ENCODE measurements at regions not wholly inside any gene's neighbourhood (a gene's known extent, or its start where the extent isn't known, plus 50 kb on each side); places are given as distances from the start of the nearest gene placed in this dataset.

DNA sequence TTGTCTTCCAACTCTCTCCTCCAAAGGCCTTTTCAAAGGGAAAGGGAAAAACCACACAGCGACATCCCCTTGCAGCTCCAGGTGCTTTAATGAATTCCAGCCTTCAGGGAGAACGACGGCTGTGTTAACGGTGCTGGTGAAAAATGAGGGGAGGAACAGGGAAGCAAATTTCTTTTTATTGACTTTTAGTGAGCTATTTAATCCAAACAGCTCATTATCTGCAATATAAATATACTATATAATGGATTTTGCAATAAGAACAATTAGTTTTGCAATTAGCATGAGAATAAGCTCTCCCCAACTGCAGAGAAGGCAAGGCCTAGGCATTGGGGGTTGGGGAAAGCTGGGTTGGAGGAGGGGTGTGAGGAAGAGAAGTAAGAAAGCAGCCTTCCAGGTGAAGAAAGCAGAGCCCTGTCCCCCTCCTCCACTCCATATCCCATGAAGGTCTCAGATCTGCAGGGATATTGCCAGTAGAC lies 159.0 kb upstream of the ZC3H12A start:
- Mint-ChIP-seq H3K27ac (no peak overlapping the region), H3K4me1 (no peaks in the 10 kb centered on the region), H3K27me3 (peaks cover 44% of the 10 kb centered on the region), H3K36me3 (ENCODE audit: low read depth) (no peaks in the 10 kb centered on the region), H3K4me3 (no peak overlapping the region), H3K9me3 (no peaks in the 10 kb centered on the region)
- ChIA-PET POLR2A (no interaction called here), CTCF (interaction anchor here (0.8 kb wide), 1 partner anchor 13 kb away, joined by 3 read pairs; no protein-coding TSS in a partner anchor)
- no peak for DNase-seq

- Mint-ChIP-seq H3K4me3 (no peak overlapping the region), H3K9me3 (no peaks in the 10 kb centered on the region), H3K36me3 (ENCODE audit: low read depth) (no peaks in the 10 kb centered on the region), H3K27ac (no peak overlapping the region), H3K4me1 (no peaks in the 10 kb centered on the region), H3K27me3 (peaks cover 44% of the 10 kb centered on the region)
- DNase-seq = no peak
- CTCF ChIA-PET = no interaction called here
- POLR2A ChIA-PET = no interaction called here
These were observed 156.4 kb upstream of the ZC3H12A start for GRCh38 chr1:37317870-37318467.

DNA sequence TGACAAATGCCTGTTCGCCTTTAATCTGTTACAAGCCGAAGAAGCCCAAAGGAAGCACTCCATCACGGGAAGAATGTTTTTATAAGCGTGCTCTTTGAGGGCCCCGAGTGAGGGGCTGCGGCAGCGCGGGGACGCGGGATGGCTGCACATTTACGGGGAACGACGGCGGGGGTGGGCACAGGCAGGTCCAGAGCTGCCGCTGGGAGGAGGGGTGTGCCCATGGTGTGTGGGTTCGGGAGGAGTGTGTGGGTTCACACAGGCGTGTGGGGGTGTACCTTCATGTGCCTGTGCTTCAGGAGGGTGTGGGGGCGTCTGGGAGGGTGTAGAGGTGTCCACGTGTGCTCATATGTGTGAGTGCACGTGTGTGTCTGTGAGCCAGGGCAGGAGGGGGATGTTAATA lies 155.9 kb upstream of the ZC3H12A start:
- no peaks in the 10 kb centered on the region for H3K4me1 Mint-ChIP-seq
- H3K4me3 Mint-ChIP-seq = no peak overlapping the region
- peaks cover 44% of the 10 kb centered on the region for H3K27me3 Mint-ChIP-seq
- no peak overlapping the region for H3K27ac Mint-ChIP-seq
- CTCF ChIA-PET = no interaction called here
- POLR2A ChIA-PET = no interaction called here
- H3K36me3 Mint-ChIP-seq (ENCODE audit: low read depth) = no peaks in the 10 kb centered on the region
- DNase-seq = no peak
- no peaks in the 10 kb centered on the region for H3K9me3 Mint-ChIP-seq

- ChIA-PET POLR2A (no interaction called here), CTCF (no interaction called here)
- Mint-ChIP-seq H3K36me3 (ENCODE audit: low read depth) (no peaks in the 10 kb centered on the region), H3K9me3 (peaks cover 2% of the 10 kb centered on the region), H3K4me1 (no peaks in the 10 kb centered on the region), H3K27me3 (peaks cover 42% of the 10 kb centered on the region), H3K4me3 (no peak overlapping the region), H3K27ac (no peak overlapping the region)
- DNase-seq = no peak
These were observed 155.1 kb upstream of the ZC3H12A start for GRCh38 chr1:37319284-37319683.

- ChIA-PET POLR2A (no interaction called here), CTCF (interaction anchor here (0.6 to 1.5 kb wide), 5 partner anchors 14 to 1406 kb away, joined by 3 to 8 read pairs (median 4); no protein-coding TSS in a partner anchor)
- H3K27ac Mint-ChIP-seq = no peak overlapping the region
- peaks cover 9% of the 10 kb centered on the region for H3K27me3 Mint-ChIP-seq
- no peak overlapping the region for H3K4me3 Mint-ChIP-seq
- peak; percentile 27 for DNase-seq
- H3K36me3 Mint-ChIP-seq (ENCODE audit: low read depth) = no peaks in the 10 kb centered on the region
- peaks cover 2% of the 10 kb centered on the region for H3K9me3 Mint-ChIP-seq
- H3K4me1 Mint-ChIP-seq = no peaks in the 10 kb centered on the region
These were observed 150.6 kb upstream of the ZC3H12A start for GRCh38 chr1:37323486-37324377.

GRCh38 chr1:37325010-37325409 lies 149.4 kb upstream of the ZC3H12A start:
- ChIA-PET CTCF (interaction anchor here (1.0 to 1.5 kb wide), 3 partner anchors 15 to 21 kb away, joined by 3 to 8 read pairs (median 4); no protein-coding TSS in a partner anchor), POLR2A (no interaction called here)
- Mint-ChIP-seq H3K4me3 (no peak overlapping the region), H3K9me3 (peaks cover 2% of the 10 kb centered on the region), H3K27me3 (peaks cover 1% of the 10 kb centered on the region), H3K36me3 (ENCODE audit: low read depth) (no peaks in the 10 kb centered on the region), H3K4me1 (no peaks in the 10 kb centered on the region), H3K27ac (no peak overlapping the region)
- DNase-seq = no peak

- Mint-ChIP-seq H3K4me3 (no peak overlapping the region), H3K4me1 (no peaks in the 10 kb centered on the region), H3K36me3 (ENCODE audit: low read depth) (no peaks in the 10 kb centered on the region), H3K27me3 (peaks cover 1% of the 10 kb centered on the region), H3K27ac (no peak overlapping the region), H3K9me3 (peaks cover 2% of the 10 kb centered on the region)
- DNase-seq = no peak
- CTCF ChIA-PET = interaction anchor here (0.9 kb wide), 1 partner anchor 17 kb away, joined by 3 read pairs; no protein-coding TSS in a partner anchor
- POLR2A ChIA-PET = no interaction called here
These were observed 148.6 kb upstream of the ZC3H12A start for GRCh38 chr1:37325509-37326437.

- POLR2A ChIA-PET = no interaction called here
- DNase-seq = no peak
- H3K27ac Mint-ChIP-seq = no peak overlapping the region
- H3K4me3 Mint-ChIP-seq = no peak overlapping the region
- CTCF ChIA-PET = interaction anchor here (0.7 kb wide), 1 partner anchor 125 kb away, joined by 3 read pairs; no protein-coding TSS in a partner anchor
- no peaks in the 10 kb centered on the region for H3K27me3 Mint-ChIP-seq
- no peaks in the 10 kb centered on the region for H3K36me3 Mint-ChIP-seq (ENCODE audit: low read depth)
- H3K9me3 Mint-ChIP-seq = no peaks in the 10 kb centered on the region
- no peaks in the 10 kb centered on the region for H3K4me1 Mint-ChIP-seq
These were observed 142.3 kb upstream of the ZC3H12A start for GRCh38 chr1:37332126-37332525.

DNA sequence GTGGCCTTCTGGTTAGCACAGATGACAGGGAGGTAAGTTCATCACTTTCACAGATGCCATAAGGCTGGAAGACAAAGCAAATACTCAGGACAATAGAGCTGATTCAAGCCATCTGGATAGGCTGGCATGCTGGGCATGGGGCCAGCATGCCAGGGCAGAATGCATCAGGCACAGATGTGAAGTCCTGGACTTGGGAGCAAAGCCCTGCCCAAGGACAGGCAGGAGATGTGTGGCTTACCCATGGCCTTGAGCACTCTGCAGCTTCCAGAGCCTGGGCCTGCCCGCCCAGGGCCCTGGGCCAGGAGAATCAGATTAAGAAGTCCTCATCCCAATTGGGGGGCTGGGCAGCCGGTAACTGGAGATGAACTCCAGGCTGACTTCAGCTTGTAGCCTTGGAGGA lies 135.7 kb upstream of the ZC3H12A start:
- Mint-ChIP-seq H3K4me1 (no peaks in the 10 kb centered on the region), H3K27ac (no peak overlapping the region), H3K27me3 (no peaks in the 10 kb centered on the region), H3K9me3 (no peaks in the 10 kb centered on the region), H3K36me3 (ENCODE audit: low read depth) (no peaks in the 10 kb centered on the region), H3K4me3 (no peak overlapping the region)
- DNase-seq = no peak
- ChIA-PET CTCF (no interaction called here), POLR2A (no interaction called here)

- Mint-ChIP-seq H3K4me3 (no peak overlapping the region), H3K36me3 (ENCODE audit: low read depth) (no peaks in the 10 kb centered on the region), H3K9me3 (no peaks in the 10 kb centered on the region), H3K27me3 (no peaks in the 10 kb centered on the region), H3K4me1 (no peaks in the 10 kb centered on the region), H3K27ac (no peak overlapping the region)
- ChIA-PET CTCF (interaction anchor here (0.9 kb wide), 1 partner anchor 16 kb away, joined by 3 read pairs; no protein-coding TSS in a partner anchor), POLR2A (no interaction called here)
- DNase-seq = no peak
These were observed 131.6 kb upstream of the ZC3H12A start for GRCh38 chr1:37342736-37343135.

DNA sequence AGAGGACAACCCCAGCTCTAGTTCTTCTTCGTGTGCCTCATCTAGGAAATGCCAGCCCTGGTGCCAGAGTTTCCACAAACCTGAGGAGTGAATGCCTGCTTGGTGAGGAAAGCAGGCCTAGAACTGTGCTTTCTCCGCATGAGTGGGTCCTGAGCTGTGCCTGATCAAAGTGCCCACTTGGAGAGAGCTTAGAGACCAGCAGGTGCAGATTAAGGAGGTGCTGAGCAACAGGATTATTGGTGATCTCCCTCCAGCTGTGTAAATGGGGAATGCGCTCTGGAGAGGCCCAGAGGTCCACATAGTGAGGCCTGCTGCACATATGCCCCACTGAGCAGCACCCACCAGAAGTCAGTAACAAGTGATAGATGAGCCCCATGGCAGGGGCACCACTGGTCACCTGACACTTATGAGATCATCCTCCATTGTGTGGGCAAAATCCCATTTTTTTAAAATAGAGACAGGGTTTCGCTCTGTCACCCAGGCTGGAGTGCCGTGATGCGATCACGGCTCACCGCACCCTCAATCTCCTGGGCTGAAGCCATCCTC lies 127.2 kb upstream of the ZC3H12A start:
- no peak for DNase-seq
- H3K27ac Mint-ChIP-seq = no peak overlapping the region
- no peaks in the 10 kb centered on the region for H3K27me3 Mint-ChIP-seq
- POLR2A ChIA-PET = no interaction called here
- H3K4me3 Mint-ChIP-seq = no peak overlapping the region
- CTCF ChIA-PET = no interaction called here
- no peaks in the 10 kb centered on the region for H3K9me3 Mint-ChIP-seq
- no peaks in the 10 kb centered on the region for H3K4me1 Mint-ChIP-seq
- H3K36me3 Mint-ChIP-seq (ENCODE audit: low read depth) = no peaks in the 10 kb centered on the region

GRCh38 chr1:37353871-37354270 lies 120.5 kb upstream of the ZC3H12A start:
- no peak overlapping the region for H3K27ac Mint-ChIP-seq
- no peak overlapping the region for H3K4me3 Mint-ChIP-seq
- ChIA-PET CTCF (interaction anchor here (0.5 kb wide), 1 partner anchor 1719 kb away, joined by 3 read pairs; no protein-coding TSS in a partner anchor), POLR2A (interaction anchor here (0.6 kb wide), 1 partner anchor 1685 kb away, joined by 3 read pairs; no protein-coding TSS in a partner anchor)
- DNase-seq = no peak
- no peaks in the 10 kb centered on the region for H3K9me3 Mint-ChIP-seq
- no peaks in the 10 kb centered on the region for H3K4me1 Mint-ChIP-seq
- H3K36me3 Mint-ChIP-seq (ENCODE audit: low read depth) = no peaks in the 10 kb centered on the region
- H3K27me3 Mint-ChIP-seq = peaks cover 7% of the 10 kb centered on the region

All from activated CD4-positive, alpha-beta T cell treated with anti-CD3 and anti-CD28 coated beads, Interleukin-2, amount 10 ng/mL, durations not matched to agents 7 days and 5 days (primary cell).